SK-N-SH treated with all-trans-retinoic acid at 6 μM for 48 hours (cell line): ENCODE measurements at regions not wholly inside any gene's neighbourhood (a gene's known extent, or its start where the extent isn't known, plus 50 kb on each side); places are given as distances from the start of the nearest gene placed in this dataset.

ENCODE experiments used
- ATAC-seq: fragments of 200-7000 bp; cut with Tn5 transposase; 3 replicates; pipeline ENCODE4 v1.9.1; 2020; ENCODE audit warnings: mild to moderate bottlenecking, moderate library complexity
- ARNTL ChIP-seq: fragments of 450-650 bp; formaldehyde crosslinking; IDR thresholded peaks from 2 replicates; pipeline ENCODE4 v1.5.0; 2020; ENCODE audit warnings: low read depth, mild to moderate bottlenecking, moderate library complexity, borderline replicate concordance
- BACH2 ChIP-seq: fragments of 250-450 bp; sonication (Bioruptor Pico); IDR thresholded peaks from 2 replicates; pipeline ENCODE4 v1.9.0; 2021; ENCODE audit warnings: mild to moderate bottlenecking, borderline replicate concordance
- CSDC2 ChIP-seq: fragments of 250-450 bp; sonication (Bioruptor Pico); IDR thresholded peaks from 2 replicates; pipeline ENCODE4 v1.5.0; 2020; ENCODE audit warnings: mild to moderate bottlenecking, moderate library complexity
- CSRNP3 ChIP-seq: fragments of 250-450 bp; sonication (Bioruptor Pico); IDR thresholded peaks from 2 replicates; pipeline ENCODE4 v1.5.1; 2021; ENCODE audit warnings: mild to moderate bottlenecking, moderate library complexity
- ESRRG ChIP-seq: fragments of 250-450 bp; sonication (Bioruptor Pico); IDR thresholded peaks from 2 replicates; pipeline ENCODE4 v1.6.1; 2021; ENCODE audit warnings: mild to moderate bottlenecking
- GLIS3 ChIP-seq: fragments of 250-450 bp; sonication (Bioruptor Pico); IDR thresholded peaks from 2 replicates; pipeline ENCODE4 v1.5.0; 2020; ENCODE audit warnings: mild to moderate bottlenecking, moderate library complexity
- ISL1 ChIP-seq: fragments of 250-450 bp; sonication (Bioruptor Pico); IDR thresholded peaks from 2 replicates; pipeline ENCODE4 v2.1.2; 2022; ENCODE audit warnings: mild to moderate bottlenecking, moderate library complexity
- OSR1 ChIP-seq: fragments of 250-450 bp; sonication (Bioruptor Pico); IDR thresholded peaks from 2 replicates; pipeline ENCODE4 v1.8.0; 2022; ENCODE audit warnings: moderate library complexity, mild to moderate bottlenecking, inconsistent platforms
- PATZ1 ChIP-seq: fragments of 250-450 bp; sonication (Bioruptor Pico); IDR thresholded peaks from 2 replicates; pipeline ENCODE4 v1.8.0; 2020; ENCODE audit warnings: mild to moderate bottlenecking, moderate library complexity, borderline replicate concordance
- PPARA ChIP-seq: fragments of 250-450 bp; sonication (Bioruptor Pico); IDR thresholded peaks from 2 replicates; pipeline ENCODE4 v1.5.0; 2020; ENCODE audit warnings: mild to moderate bottlenecking, borderline replicate concordance
- RARB ChIP-seq: fragments of 250-450 bp; sonication (Bioruptor Pico); IDR thresholded peaks from 2 replicates; pipeline ENCODE4 v1.8.0; 2021; ENCODE audit warnings: mild to moderate bottlenecking, moderate library complexity
- SNAI2 ChIP-seq: fragments of 250-450 bp; sonication (Bioruptor Pico); IDR thresholded peaks from 2 replicates; pipeline ENCODE4 v1.5.0; 2020; ENCODE audit warnings: mild to moderate bottlenecking, moderate library complexity
- TCF4 ChIP-seq: fragments of 250-450 bp; sonication (Bioruptor Pico); IDR thresholded peaks from 2 replicates; pipeline ENCODE4 v1.8.0; 2021; ENCODE audit warnings: mild to moderate bottlenecking, moderate library complexity, borderline replicate concordance
- TOX ChIP-seq: fragments of 250-450 bp; sonication (Bioruptor Pico); IDR thresholded peaks from 2 replicates; pipeline ENCODE4 v1.8.0; 2021; ENCODE audit warnings: mild to moderate bottlenecking, moderate library complexity, borderline replicate concordance
- ZFP3 ChIP-seq: fragments of 250-450 bp; sonication (Bioruptor Pico); IDR thresholded peaks from 2 replicates; pipeline ENCODE4 v1.5.0; 2020; ENCODE audit warnings: mild to moderate bottlenecking, moderate library complexity
- ZFP30 ChIP-seq: fragments of 450-650 bp; formaldehyde crosslinking; IDR thresholded peaks from 2 replicates; pipeline ENCODE4 v1.5.0; 2022; ENCODE audit warnings: mild to moderate bottlenecking, moderate library complexity
- ZNF565 ChIP-seq: fragments of 450-650 bp; formaldehyde crosslinking; conservative IDR thresholded peaks from 2 replicates; pipeline ENCODE4 v1.5.0; 2020; ENCODE audit warnings: low read depth, mild to moderate bottlenecking, moderate library complexity
- ZNF70 ChIP-seq: fragments of 450-650 bp; formaldehyde crosslinking; IDR thresholded peaks from 2 replicates; pipeline ENCODE4 v1.5.0; 2020; ENCODE audit warnings: mild to moderate bottlenecking, moderate library complexity
- ZNF8 ChIP-seq: fragments of 450-650 bp; formaldehyde crosslinking; IDR thresholded peaks from 2 replicates; pipeline ENCODE4 v1.5.0; 2020; ENCODE audit warnings: mild to moderate bottlenecking, moderate library complexity
- TF ChIP-seq, protein P1 (sequence below): fragments of 250-450 bp; sonication (Bioruptor Pico); IDR thresholded peaks from 2 replicates; pipeline ENCODE4 v1.5.1; 2020; ENCODE audit warnings: low read depth, mild to moderate bottlenecking, moderate library complexity
- TF ChIP-seq, protein P2 (sequence below): fragments of 250-450 bp; sonication (Bioruptor Pico); IDR thresholded peaks from 2 replicates; pipeline ENCODE4 v1.5.0; 2020; ENCODE audit warnings: mild to moderate bottlenecking, moderate library complexity

- TF ChIP-seq TCF4 (CRISPR knock-in tag): no peak
- no peak for TF ChIP-seq ZFP30 (CRISPR knock-in tag)
- no peak for TF ChIP-seq ISL1 (CRISPR knock-in tag)
- no peak for TF ChIP-seq BACH2 (CRISPR knock-in tag)
- TF ChIP-seq TOX (CRISPR knock-in tag): no peak
- no peak for TF ChIP-seq CSRNP3 (CRISPR knock-in tag)
- TF ChIP-seq OSR1 (CRISPR knock-in tag): no peak
- TF ChIP-seq GLIS3 (CRISPR knock-in tag): no peak
- TF ChIP-seq RARB (CRISPR knock-in tag): no peak
- TF ChIP-seq, all 23 proteins: peak for 0
- no peak for ATAC-seq
Observed at GRCh38 chr9:18190671-18191374, 283.1 kb upstream of the ADAMTSL1 start.

- ATAC-seq: no peak
- TF ChIP-seq ARNTL: no peak
- TF ChIP-seq ZFP3: no peak
- no peak for TF ChIP-seq ZNF565 (CRISPR knock-in tag)
- TF ChIP-seq CSRNP3 (CRISPR knock-in tag): no peak
- TF ChIP-seq OSR1 (CRISPR knock-in tag): no peak
- TF ChIP-seq TCF4 (CRISPR knock-in tag): no peak
- no peak for TF ChIP-seq CSDC2 (CRISPR knock-in tag)
- TF ChIP-seq PPARA: no peak
- TF ChIP-seq ZNF70 (CRISPR knock-in tag): no peak
- no peak for TF ChIP-seq ZFP30 (CRISPR knock-in tag)
- TF ChIP-seq ESRRG: no peak
- no peak for TF ChIP-seq GLIS3 (CRISPR knock-in tag)
- TF ChIP-seq, protein P1, sequence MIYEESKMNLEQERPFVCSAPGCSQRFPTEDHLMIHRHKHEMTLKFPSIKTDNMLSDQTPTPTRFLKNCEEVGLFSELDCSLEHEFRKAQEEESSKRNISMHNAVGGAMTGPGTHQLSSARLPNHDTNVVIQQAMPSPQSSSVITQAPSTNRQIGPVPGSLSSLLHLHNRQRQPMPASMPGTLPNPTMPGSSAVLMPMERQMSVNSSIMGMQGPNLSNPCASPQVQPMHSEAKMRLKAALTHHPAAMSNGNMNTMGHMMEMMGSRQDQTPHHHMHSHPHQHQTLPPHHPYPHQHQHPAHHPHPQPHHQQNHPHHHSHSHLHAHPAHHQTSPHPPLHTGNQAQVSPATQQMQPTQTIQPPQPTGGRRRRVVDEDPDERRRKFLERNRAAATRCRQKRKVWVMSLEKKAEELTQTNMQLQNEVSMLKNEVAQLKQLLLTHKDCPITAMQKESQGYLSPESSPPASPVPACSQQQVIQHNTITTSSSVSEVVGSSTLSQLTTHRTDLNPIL (CRISPR knock-in tag): no peak
- no peak for TF ChIP-seq SNAI2 (CRISPR knock-in tag)
- no peak for TF ChIP-seq ZNF8 (CRISPR knock-in tag)
Observed at GRCh38 chr9:18194316-18194715, 279.6 kb upstream of the ADAMTSL1 start.

GRCh38 chr9:18195223-18195622 lies 278.7 kb upstream of the ADAMTSL1 start:
- ATAC-seq: no peak
- TF ChIP-seq SNAI2 (CRISPR knock-in tag): no peak
- TF ChIP-seq TCF4 (CRISPR knock-in tag): no peak
- no peak for TF ChIP-seq TOX (CRISPR knock-in tag)
- no peak for TF ChIP-seq CSRNP3 (CRISPR knock-in tag)

- TF ChIP-seq GLIS3 (CRISPR knock-in tag) (no peak), ESRRG (no peak), PPARA (no peak), ZFP30 (CRISPR knock-in tag) (no peak), TCF4 (CRISPR knock-in tag) (no peak), ZNF8 (CRISPR knock-in tag) (no peak), ARNTL (no peak), ZNF565 (CRISPR knock-in tag) (no peak), ZFP3 (no peak), CSDC2 (CRISPR knock-in tag) (no peak), OSR1 (CRISPR knock-in tag) (no peak), ZNF70 (CRISPR knock-in tag) (no peak), PATZ1 (CRISPR knock-in tag) (no peak), SNAI2 (CRISPR knock-in tag) (no peak), ISL1 (CRISPR knock-in tag) (no peak)
- TF ChIP-seq, protein P2, sequence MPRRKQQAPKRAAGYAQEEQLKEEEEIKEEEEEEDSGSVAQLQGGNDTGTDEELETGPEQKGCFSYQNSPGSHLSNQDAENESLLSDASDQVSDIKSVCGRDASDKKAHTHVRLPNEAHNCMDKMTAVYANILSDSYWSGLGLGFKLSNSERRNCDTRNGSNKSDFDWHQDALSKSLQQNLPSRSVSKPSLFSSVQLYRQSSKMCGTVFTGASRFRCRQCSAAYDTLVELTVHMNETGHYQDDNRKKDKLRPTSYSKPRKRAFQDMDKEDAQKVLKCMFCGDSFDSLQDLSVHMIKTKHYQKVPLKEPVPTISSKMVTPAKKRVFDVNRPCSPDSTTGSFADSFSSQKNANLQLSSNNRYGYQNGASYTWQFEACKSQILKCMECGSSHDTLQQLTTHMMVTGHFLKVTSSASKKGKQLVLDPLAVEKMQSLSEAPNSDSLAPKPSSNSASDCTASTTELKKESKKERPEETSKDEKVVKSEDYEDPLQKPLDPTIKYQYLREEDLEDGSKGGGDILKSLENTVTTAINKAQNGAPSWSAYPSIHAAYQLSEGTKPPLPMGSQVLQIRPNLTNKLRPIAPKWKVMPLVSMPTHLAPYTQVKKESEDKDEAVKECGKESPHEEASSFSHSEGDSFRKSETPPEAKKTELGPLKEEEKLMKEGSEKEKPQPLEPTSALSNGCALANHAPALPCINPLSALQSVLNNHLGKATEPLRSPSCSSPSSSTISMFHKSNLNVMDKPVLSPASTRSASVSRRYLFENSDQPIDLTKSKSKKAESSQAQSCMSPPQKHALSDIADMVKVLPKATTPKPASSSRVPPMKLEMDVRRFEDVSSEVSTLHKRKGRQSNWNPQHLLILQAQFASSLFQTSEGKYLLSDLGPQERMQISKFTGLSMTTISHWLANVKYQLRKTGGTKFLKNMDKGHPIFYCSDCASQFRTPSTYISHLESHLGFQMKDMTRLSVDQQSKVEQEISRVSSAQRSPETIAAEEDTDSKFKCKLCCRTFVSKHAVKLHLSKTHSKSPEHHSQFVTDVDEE (CRISPR knock-in tag): no peak
- TF ChIP-seq, all 23 proteins: peak for 0
- no peak for ATAC-seq
Observed at GRCh38 chr9:18202924-18203323, 271.0 kb upstream of the ADAMTSL1 start.
